ENCODE measurements at regions not wholly inside any gene's neighbourhood (a gene's known extent, or its start where the extent isn't known, plus 50 kb on each side); places are given as distances from the start of the nearest gene placed in this dataset.

DNA sequence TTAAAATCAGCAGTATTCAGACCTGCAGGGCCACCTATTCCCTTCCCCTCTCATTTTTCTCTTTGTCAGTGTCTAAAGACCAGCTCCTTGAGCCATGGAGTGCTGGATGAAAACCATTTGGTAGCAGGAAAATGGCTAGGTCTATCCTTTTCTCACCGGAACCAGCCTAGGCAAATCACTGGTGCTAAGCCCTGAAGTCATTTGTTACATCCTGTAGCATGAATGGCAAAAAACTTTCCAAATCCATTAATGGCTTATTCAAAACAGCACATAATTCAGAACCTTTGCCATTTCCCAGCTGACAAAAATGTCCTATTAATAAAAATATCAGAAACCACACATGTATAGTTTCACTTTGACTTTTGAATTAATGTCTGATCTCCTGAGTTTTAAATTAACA lies 209.5 kb upstream of the E2F8 start:
- ChIA-PET SMC1A (ENCODE audit: uncharacterized antibody, unreplicated experiment) (interaction anchor here (1.0 to 1.8 kb wide), 3 partner anchors 15 to 138 kb away, joined by 3 to 5 read pairs (median 5); no protein-coding TSS in a partner anchor), POLR2A (no interaction called here), CTCF (interaction anchor here (0.9 kb wide), 1 partner anchor 44 kb away, joined by 3 read pairs; no protein-coding TSS in a partner anchor), RAD21 (ENCODE audit: unreplicated experiment) (interaction anchor here (1.3 kb wide), 1 partner anchor 123 kb away, joined by 5 read pairs; no protein-coding TSS in a partner anchor)
- WGBS (ENCODE audit: insufficient coverage, insufficient replicate concordance, low lambda C conversion rate, missing lambda C conversion rate), result 35% methylated on average over 1 of the region's 1 CpG
- no TSS peak for BruUV-seq (replicated peaks)
- in situ Hi-C loops (cut with MboI) (no loop called here), intact Hi-C loops (cut with micrococcal nuclease; ENCODE audit: unreplicated experiment) (no loop called here)
- no peak for DNase-seq (ENCODE audit: low read depth, low spot score)
- Histone ChIP-seq H3K4me1 (ENCODE audit: control insufficient read depth, insufficient read depth, low read length) (0 out of 2 replicates have a peak, but pooled peaks cover 6% of the 10 kb centered on the region), H4K20me1 (ENCODE audit: control insufficient read depth, insufficient read depth) (no peaks in the 10 kb centered on the region), H3K9me3 (replicated peaks; ENCODE audit: control insufficient read depth, insufficient read depth, low read length) (no peaks in the 10 kb centered on the region; the same call in 2 of the 3 replicates), H3K9ac (ENCODE audit: control insufficient read depth, insufficient read depth, low read length) (no peak overlapping the region), H3K4me2 (ENCODE audit: control insufficient read depth, insufficient read depth) (no peak overlapping the region), H3K27ac (ENCODE audit: control insufficient read depth, insufficient read depth) (no peak overlapping the region), H2AFZ (ENCODE audit: control insufficient read depth, low read depth, low read length) (no peak overlapping the region), H3K4me3 (no peak overlapping the region), H3K27me3 (replicated peaks in 1 of 2; ENCODE audit: control insufficient read depth in 2 of 2, insufficient read depth in 2 of 2, low read length in 1 of 2) (no peaks in the 10 kb centered on the region), H3K36me3 (ENCODE audit: control insufficient read depth in 2 of 2, insufficient read depth in 2 of 2, low read length in 1 of 2) (no peaks in the 10 kb centered on the region), H3K79me2 (ENCODE audit: control insufficient read depth, insufficient read depth, low read length) (no peaks in the 10 kb centered on the region)
- peak; percentile 42 for ATAC-seq
- FAIRE-seq, result no peak
- TF ChIP-seq KAT2A (conservative IDR thresholded peaks at IDR 0.05; ENCODE audit: control insufficient read depth, low read depth, low read length) (no peak), EZH2 (IDR thresholded peaks at IDR 0.05; ENCODE audit: borderline replicate concordance, control insufficient read depth, low read depth, low read length) (no peak), ZBTB40 (IDR thresholded peaks at IDR 0.05; ENCODE audit: borderline replicate concordance) (no peak), CHD1 (IDR thresholded peaks at IDR 0.05; ENCODE audit: low read depth, low read length) (no peak), HSF1 (IDR thresholded peaks at IDR 0.05; ENCODE audit: low read depth, low read length) (no peak), NFYB (IDR thresholded peaks at IDR 0.05; ENCODE audit: insufficient read depth, low read depth, low read length) (no peak)

All from GM12878 (cell line).